GM23338 (cell line): ENCODE measurements at regions not wholly inside any gene's neighbourhood (a gene's known extent, or its start where the extent isn't known, plus 50 kb on each side); places are given as distances from the start of the nearest gene placed in this dataset.

ENCODE experiments used
- CTCF ChIP-seq, 2 experiments: fragments of 200-600 bp in 1 of 2; sonication (generic) in 1 of 2; conservative IDR thresholded peaks; 2 replicates each; pipeline versions ENCODE4 v1.5.1 to v1.6.1; 2016 to 2017; ENCODE audit warnings: antibody characterized with exemption in 2 of 2, low read depth in 2 of 2, mild to moderate bottlenecking in 2 of 2, moderate library complexity in 1 of 2
- EZH2phosphoT487 ChIP-seq: fragments of 200-600 bp; sonication (generic); IDR thresholded peaks from one replicate; pipeline ENCODE4 v1.8.1; 2018; ENCODE audit warnings: antibody characterized with exemption; ENCODE audit not compliant: unreplicated experiment
- POLR2AphosphoS5 ChIP-seq: IDR thresholded peaks from 2 replicates; pipeline ENCODE4 v1.6.1; 2016; ENCODE audit warnings: antibody characterized with exemption, low read depth

- TF ChIP-seq CTCF (conservative IDR thresholded peaks at IDR 0.05; ENCODE audit: low read depth in 2 of 2) (no peak), POLR2AphosphoS5 (no peak), EZH2phosphoT487 (no peak)
These were observed 67.0 kb downstream of the IL12A start for GRCh38 chr3:160055659-160056058.
